Tibial artery (tissue), 4 donors: ENCODE measurements at regions not wholly inside any gene's neighbourhood (a gene's known extent, or its start where the extent isn't known, plus 50 kb on each side); places are given as distances from the start of the nearest gene placed in this dataset.

Source experiments
- DNase-seq, 2 donors: peaks; one replicate each; pipeline ENCODE4 v3.0.0-alpha.2; 2019
- H3K27ac ChIP-seq, 2 donors: fragments of 200-600 bp; sonication (generic) in 1 of 2; 1 replicate in 1 of 2; 2 replicates in 1 of 2; pipeline ENCODE4 v1.5.1; 2018 to 2019; ENCODE audit warnings: mild to moderate bottlenecking in 1 of 2
- H3K27me3 ChIP-seq, 2 donors: fragments of 200-600 bp; sonication (generic) in 1 of 2; one replicate each; pipeline versions ENCODE4 v1.5.1 to v1.6.0; 2016 to 2019
- H3K36me3 ChIP-seq, 3 donors: fragments of 200-600 bp; sonication (generic) in 2 of 3; one replicate each; pipeline ENCODE4 v1.5.1; 2016 to 2019; ENCODE audit warnings: mild to moderate bottlenecking in 2 of 3
- H3K4me1 ChIP-seq, 4 donors: fragments of 200-600 bp; sonication (generic) in 2 of 4; 1 replicate in 3 of 4; 2 replicates in 1 of 4; pipeline ENCODE4 v1.5.1; 2016 to 2019
- H3K4me3 ChIP-seq, 2 donors: fragments of 200-600 bp; sonication (generic) in 1 of 2; 1 replicate in 1 of 2; 2 replicates in 1 of 2; pipeline ENCODE4 v1.5.1; 2018 to 2019; ENCODE audit warnings: mild to moderate bottlenecking in 2 of 2
- H3K9me3 ChIP-seq, 3 donors: fragments of 200-600 bp; sonication (generic) in 1 of 3; one replicate each; pipeline ENCODE4 v1.5.1; 2016 to 2019
- CTCF ChIP-seq, 2 experiments: fragments of 200-600 bp in 1 of 2; fragments of 450-650 bp in 1 of 2; IDR thresholded peaks; one replicate each; pipeline ENCODE4 v1.5.1; 2017 to 2019; ENCODE audit warnings: antibody characterized with exemption in 2 of 2, mild to moderate bottlenecking in 1 of 2, moderate library complexity in 1 of 2
- intact Hi-C: fragments of 100-400 bp; cut with DNase I; formaldehyde crosslinking; loops from one replicate; pipeline ENCODE4 v1.15.0; 2023; ENCODE audit warnings: low total_unique reads

GRCh38 chr3:80785875-80786274 is 975.6 kb downstream of the GBE1 start:
- Histone ChIP-seq H3K4me3 (no peak overlapping the region), H3K36me3 (no peaks in the 10 kb centered on the region), H3K9me3 (no peaks in the 10 kb centered on the region), H3K27ac (no peak overlapping the region), H3K27me3 (no peaks in the 10 kb centered on the region), H3K4me1 (no peaks in the 10 kb centered on the region)
- intact Hi-C loops = no loop called here
- no peak for TF ChIP-seq CTCF (IDR thresholded peaks at IDR 0.05)
- DNase-seq = no peak

- H3K4me3 ChIP-seq = no peak overlapping the region
- H3K27ac ChIP-seq = no peak overlapping the region
- H3K9me3 ChIP-seq = no peaks in the 10 kb centered on the region
- H3K36me3 ChIP-seq = no peaks in the 10 kb centered on the region
- DNase-seq = no peak
- no peak for TF ChIP-seq CTCF (IDR thresholded peaks at IDR 0.05)
- intact Hi-C loops = no loop called here
- no peaks in the 10 kb centered on the region for H3K4me1 ChIP-seq
- no peaks in the 10 kb centered on the region for H3K27me3 ChIP-seq
These were observed 976.0 kb downstream of the GBE1 start for GRCh38 chr3:80785475-80785874.

- Histone ChIP-seq H3K4me1 (no peaks in the 10 kb centered on the region), H3K4me3 (no peak overlapping the region), H3K36me3 (no peaks in the 10 kb centered on the region), H3K27me3 (no peaks in the 10 kb centered on the region), H3K27ac (no peak overlapping the region), H3K9me3 (peaks cover 0 to 4% (median 0%) of the 10 kb centered on the region in 3 donors)
- no peak for TF ChIP-seq CTCF (IDR thresholded peaks at IDR 0.05)
- DNase-seq = no peak
- intact Hi-C loops = no loop called here
These were observed 990.4 kb downstream of the GBE1 start for GRCh38 chr3:80771085-80771484.

- no peak overlapping the region for H3K27ac ChIP-seq
- H3K4me1 ChIP-seq = no peaks in the 10 kb centered on the region
- no peaks in the 10 kb centered on the region for H3K36me3 ChIP-seq
- H3K9me3 ChIP-seq = peaks cover 0 to 4% (median 0%) of the 10 kb centered on the region in 3 donors
- no peaks in the 10 kb centered on the region for H3K27me3 ChIP-seq
- no peak overlapping the region for H3K4me3 ChIP-seq
- no peak for DNase-seq
- no peak for TF ChIP-seq CTCF (IDR thresholded peaks at IDR 0.05)
- intact Hi-C loops = no loop called here
These were observed 991.1 kb downstream of the GBE1 start for GRCh38 chr3:80770106-80771074.

- no peak for TF ChIP-seq CTCF (IDR thresholded peaks at IDR 0.05)
- no peaks in the 10 kb centered on the region for H3K36me3 ChIP-seq
- no peak for DNase-seq
- no peaks in the 10 kb centered on the region for H3K27me3 ChIP-seq
- H3K9me3 ChIP-seq = peaks cover 0 to 4% (median 0%) of the 10 kb centered on the region in 3 donors
- no peak overlapping the region for H3K4me3 ChIP-seq
- H3K27ac ChIP-seq = no peak overlapping the region
- H3K4me1 ChIP-seq = no peaks in the 10 kb centered on the region
- intact Hi-C loops = no loop called here
These were observed 991.8 kb downstream of the GBE1 start for GRCh38 chr3:80769683-80770082.
